ENCODE measurements at regions not wholly inside any gene's neighbourhood (a gene's known extent, or its start where the extent isn't known, plus 50 kb on each side); places are given as distances from the start of the nearest gene placed in this dataset.

DNA sequence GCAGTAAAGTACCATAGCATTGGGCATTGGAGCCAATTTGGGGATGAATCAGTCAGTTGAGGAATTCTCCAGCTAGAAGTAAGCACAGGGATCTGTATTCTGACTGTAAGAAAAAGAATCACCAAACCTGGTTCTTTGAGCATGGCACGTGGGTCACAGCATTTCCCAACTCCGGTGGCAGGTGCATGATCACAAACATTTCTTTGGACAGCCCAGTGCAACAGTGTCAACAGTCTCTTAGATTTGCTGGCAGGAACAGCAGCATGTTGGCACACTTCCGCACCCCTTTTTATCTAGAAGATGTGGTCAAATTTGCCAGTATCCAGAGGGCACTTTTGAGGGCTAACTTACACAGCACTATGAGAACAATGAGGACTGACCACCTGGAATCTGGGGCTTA, 437.5 kb upstream of the GHITM start:
- no peak overlapping the region for H3K27ac ChIP-seq
- TF ChIP-seq, protein P1, sequence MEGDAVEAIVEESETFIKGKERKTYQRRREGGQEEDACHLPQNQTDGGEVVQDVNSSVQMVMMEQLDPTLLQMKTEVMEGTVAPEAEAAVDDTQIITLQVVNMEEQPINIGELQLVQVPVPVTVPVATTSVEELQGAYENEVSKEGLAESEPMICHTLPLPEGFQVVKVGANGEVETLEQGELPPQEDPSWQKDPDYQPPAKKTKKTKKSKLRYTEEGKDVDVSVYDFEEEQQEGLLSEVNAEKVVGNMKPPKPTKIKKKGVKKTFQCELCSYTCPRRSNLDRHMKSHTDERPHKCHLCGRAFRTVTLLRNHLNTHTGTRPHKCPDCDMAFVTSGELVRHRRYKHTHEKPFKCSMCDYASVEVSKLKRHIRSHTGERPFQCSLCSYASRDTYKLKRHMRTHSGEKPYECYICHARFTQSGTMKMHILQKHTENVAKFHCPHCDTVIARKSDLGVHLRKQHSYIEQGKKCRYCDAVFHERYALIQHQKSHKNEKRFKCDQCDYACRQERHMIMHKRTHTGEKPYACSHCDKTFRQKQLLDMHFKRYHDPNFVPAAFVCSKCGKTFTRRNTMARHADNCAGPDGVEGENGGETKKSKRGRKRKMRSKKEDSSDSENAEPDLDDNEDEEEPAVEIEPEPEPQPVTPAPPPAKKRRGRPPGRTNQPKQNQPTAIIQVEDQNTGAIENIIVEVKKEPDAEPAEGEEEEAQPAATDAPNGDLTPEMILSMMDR (IDR thresholded peaks at IDR 0.05): no peak

DNA sequence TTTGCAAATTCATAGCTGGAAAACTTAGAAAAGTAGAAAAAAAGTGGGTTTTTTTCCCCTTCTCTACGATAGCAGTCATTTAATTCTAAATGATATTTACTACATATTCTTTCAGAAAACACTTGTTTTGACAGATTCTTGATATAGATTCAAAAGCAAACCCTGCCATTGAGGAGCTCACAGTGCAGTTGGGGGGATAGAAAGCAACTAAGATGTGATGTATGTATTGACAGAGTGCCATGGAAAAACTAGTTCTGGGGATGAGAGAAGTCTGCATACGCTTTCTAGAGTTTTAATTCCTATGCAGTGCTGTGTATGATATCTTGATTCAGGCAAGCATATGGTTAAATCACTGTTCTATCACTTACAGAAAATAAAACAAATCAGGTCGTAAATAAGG, 436.6 kb upstream of the GHITM start:
- no peak overlapping the region for H3K27ac ChIP-seq
- TF ChIP-seq, protein P1 (IDR thresholded peaks at IDR 0.05): no peak
- TF ChIP-seq ZFX (IDR thresholded peaks at IDR 0.05; ENCODE audit: borderline replicate concordance): no peak

DNA sequence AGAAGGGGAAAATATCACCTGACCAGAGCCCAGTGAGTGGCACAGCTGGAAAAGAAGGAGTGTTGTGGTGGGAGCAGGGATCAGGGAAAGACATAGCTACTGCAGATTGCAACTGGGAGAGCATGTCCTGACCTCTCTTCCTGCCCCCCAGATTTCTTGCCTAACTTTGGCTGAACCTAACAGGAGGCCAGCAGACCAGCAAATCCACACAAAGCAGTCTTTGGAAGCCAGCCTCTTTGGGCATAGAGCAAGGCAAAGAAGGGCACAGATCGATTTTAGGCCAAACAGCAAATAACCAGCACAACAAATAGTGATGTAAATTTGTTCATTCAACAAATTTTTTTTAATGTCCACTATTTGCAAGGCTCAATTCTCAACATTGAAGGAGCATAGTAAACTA, 433.2 kb upstream of the GHITM start:
- no peak for TF ChIP-seq ZFX (IDR thresholded peaks at IDR 0.05; ENCODE audit: borderline replicate concordance)
- TF ChIP-seq, protein P1 (IDR thresholded peaks at IDR 0.05): no peak

GRCh38 chr10:83706952-83707582, 432.2 kb upstream of the GHITM start:
- TF ChIP-seq, protein P1 (IDR thresholded peaks at IDR 0.05): no peak
- TF ChIP-seq ZFX (IDR thresholded peaks at IDR 0.05; ENCODE audit: borderline replicate concordance): no peak
- no peak overlapping the region for H3K27ac ChIP-seq

More for the DNA sequence above, 433.2 kb upstream of the GHITM start:
- no peak overlapping the region for H3K27ac ChIP-seq

GRCh38 chr10:83713423-83713822, 425.9 kb upstream of the GHITM start:
- TF ChIP-seq, protein P1 (IDR thresholded peaks at IDR 0.05): no peak
- no peak for TF ChIP-seq ZFX (IDR thresholded peaks at IDR 0.05; ENCODE audit: borderline replicate concordance)
- no peak overlapping the region for H3K27ac ChIP-seq

GRCh38 chr10:83723080-83723479, 416.2 kb upstream of the GHITM start:
- no peak overlapping the region for H3K27ac ChIP-seq
- TF ChIP-seq ZFX (IDR thresholded peaks at IDR 0.05; ENCODE audit: borderline replicate concordance): no peak
- TF ChIP-seq, protein P1 (IDR thresholded peaks at IDR 0.05): no peak

DNA sequence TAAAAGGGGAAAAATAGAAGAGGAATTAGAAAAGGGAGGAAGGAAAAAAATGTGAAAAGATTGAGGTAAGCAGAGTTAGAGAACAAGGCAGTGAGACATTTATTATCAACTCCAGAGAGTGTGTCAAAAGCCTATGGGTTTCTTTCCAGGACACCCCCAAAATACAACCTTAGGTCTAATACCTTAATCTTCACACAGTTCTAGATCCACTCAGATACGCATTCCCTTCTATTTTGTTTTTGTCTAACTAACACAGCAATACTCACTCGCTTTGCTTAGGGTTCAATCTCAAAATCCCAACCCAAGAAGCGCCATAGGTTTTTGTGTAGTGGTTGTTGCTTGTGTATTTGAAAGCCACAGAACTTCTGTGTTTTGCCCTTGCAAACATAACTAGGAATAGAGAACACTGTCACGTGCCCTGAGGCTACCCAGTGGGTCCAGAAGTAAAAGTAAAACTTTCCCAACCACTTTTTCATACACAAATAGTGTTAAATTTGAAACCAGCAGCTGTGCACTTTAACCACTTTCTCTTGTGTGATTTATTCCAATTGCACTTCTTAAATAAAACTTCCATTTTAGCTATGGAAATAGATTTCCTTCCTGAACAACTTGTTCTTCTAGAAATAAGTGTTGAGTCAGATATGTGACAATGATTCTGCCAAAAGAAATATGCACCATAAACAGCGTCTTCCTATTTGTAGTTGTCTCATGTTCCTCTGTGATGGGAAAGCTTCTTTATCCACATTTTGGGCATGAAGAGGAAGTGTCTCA, 414.7 kb upstream of the GHITM start:
- H3K27ac ChIP-seq: no peak overlapping the region
- TF ChIP-seq, protein P1 (IDR thresholded peaks at IDR 0.05): no peak
- TF ChIP-seq ZFX (IDR thresholded peaks at IDR 0.05; ENCODE audit: borderline replicate concordance): no peak
